Right forelimb (tissue), 1 donor: ENCODE measurements at regions not wholly inside any gene's neighbourhood (a gene's known extent, or its start where the extent isn't known, plus 50 kb on each side); places are given as distances from the start of the nearest gene placed in this dataset.

ENCODE experiments used
- DNase-seq: peaks from one replicate; pipeline ENCODE4 v3.0.0-alpha.2; 2018

GRCh38 chr15:100785181-100786138 lies 94.2 kb upstream of the ALDH1A3 start:
- peak; percentile 16 for DNase-seq

DNA sequence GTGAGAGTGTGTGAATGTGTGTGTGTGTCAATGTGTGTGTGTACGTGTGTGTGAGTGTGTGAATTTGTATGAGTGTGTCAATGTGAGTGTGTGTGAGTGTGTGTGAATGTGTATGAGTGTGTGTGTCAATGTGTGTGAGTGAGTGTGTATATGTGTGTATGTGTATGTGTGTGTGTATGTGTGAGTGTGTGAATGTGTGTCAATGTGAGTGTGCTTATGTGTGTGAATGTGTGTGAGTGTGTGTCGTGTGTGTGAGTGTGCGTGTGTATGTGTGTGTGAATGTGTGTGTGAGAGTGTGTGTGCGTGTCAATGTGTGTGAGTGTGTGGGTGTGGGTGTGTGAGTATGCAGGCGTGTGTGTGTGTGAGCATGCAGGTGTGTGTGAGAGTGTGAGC lies 93.5 kb upstream of the ALDH1A3 start:
- no peak for DNase-seq

GRCh38 chr15:100786901-100787566 lies 92.6 kb upstream of the ALDH1A3 start:
- peak; percentile 34 for DNase-seq

DNA sequence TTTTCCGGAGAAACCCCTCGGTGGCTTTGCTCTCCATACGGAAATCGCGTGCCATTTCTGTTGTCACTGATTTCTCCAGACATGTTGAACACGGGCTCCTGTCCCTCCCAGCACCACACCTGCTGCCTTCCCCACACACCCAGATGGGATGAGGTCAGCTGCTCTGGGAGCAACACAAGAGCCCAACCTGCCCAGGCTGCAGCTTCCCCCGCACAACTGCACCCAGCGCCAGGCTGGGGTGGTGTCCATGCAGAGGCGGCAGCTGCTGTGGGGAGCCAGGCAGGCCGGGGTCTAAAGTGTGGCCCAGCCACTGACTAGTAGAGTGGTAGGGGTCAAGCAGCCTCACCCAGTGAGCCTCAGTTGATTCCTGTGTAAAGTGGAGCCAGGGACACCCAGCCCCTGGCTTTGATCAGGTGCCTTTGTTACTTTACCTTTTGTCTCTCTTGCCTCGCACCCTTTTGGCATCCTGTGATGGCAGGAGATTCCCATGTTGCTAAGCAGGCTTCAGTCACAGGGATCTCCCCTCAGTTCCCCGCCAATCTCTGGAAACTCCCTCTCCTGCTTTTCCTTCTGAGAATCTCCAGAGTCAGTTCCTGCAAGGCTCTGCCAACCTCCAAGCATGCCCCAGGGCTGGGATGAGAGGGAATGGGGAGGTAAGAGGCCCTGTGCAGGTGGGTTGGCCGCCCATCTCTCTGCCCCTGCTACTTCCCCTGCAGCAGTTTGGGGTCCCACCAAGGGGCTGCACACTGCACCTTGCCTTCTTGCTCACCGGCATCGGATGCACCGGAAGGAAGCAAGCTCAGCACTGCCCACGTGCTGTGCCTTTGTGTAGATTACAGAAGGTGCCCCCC lies 91.8 kb upstream of the ALDH1A3 start:
- DNase-seq: peak; percentile 37

DNA sequence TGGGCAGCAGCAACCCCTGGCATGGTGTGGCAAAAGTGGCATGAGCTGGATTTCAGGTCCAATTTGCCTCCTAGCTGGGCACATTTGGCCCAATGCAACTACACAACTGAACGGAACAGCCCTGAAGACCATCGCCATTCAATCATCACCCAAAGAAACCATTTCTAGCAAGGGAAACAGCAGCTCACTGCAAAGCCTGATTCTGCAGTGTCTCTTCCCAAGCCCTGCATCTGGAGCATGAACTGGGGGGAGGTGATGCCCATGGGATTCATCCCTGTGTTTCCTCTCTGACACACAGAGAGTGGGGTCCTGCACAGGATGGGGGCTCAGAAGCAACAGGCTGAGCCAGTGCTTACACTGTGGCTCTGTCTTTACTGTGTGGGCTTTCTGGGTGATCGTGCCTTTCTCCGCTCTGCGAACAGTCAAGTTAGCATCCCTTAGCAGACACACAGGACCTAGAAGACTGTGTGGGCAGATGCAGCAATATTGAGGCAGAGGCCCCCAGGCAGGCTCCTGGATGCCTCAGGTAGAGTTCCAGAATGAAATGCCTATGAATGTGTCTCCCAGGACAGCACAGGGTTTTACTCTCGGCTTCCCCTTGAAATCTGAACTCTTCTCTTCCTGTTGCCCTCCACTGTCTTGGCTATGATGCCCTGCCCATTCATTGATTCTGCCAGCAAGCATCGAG lies 91.1 kb upstream of the ALDH1A3 start:
- DNase-seq: no peak

DNA sequence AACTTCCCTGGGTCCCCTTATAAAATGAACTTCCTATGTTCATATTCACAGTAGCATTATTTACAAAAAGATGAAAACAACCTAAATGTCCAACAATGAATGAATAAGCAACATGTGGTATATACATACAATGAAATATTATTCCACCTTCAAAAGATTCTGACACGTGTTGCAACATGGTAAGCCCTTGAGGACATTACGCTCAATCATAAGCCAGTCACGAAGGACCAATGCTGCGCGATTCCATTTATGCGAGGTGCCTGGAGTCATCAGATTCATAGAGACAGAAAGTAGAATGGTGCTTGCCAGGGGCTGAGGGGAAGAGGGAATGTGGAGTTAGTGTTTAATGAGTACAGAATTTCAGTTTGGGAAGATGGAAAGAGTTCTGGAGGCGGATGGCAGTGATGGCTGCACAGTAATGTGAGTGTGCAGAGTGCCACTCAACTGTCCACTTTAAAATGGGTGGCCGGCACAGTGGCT lies 88.8 kb upstream of the ALDH1A3 start:
- DNase-seq: no peak

GRCh38 chr15:100794008-100794407 lies 85.6 kb upstream of the ALDH1A3 start:
- no peak for DNase-seq

GRCh38 chr15:100801256-100801900 lies 78.3 kb upstream of the ALDH1A3 start:
- DNase-seq: no peak

GRCh38 chr15:100802421-100803170 lies 77.0 kb upstream of the ALDH1A3 start:
- DNase-seq: no peak

- no peak for DNase-seq
Observed at GRCh38 chr15:100803171-100803440, 76.5 kb upstream of the ALDH1A3 start.

- no peak for DNase-seq
Observed at GRCh38 chr15:100806157-100806556, 73.5 kb upstream of the ALDH1A3 start.

GRCh38 chr15:100807028-100807427 lies 72.6 kb upstream of the ALDH1A3 start:
- DNase-seq: no peak

DNA sequence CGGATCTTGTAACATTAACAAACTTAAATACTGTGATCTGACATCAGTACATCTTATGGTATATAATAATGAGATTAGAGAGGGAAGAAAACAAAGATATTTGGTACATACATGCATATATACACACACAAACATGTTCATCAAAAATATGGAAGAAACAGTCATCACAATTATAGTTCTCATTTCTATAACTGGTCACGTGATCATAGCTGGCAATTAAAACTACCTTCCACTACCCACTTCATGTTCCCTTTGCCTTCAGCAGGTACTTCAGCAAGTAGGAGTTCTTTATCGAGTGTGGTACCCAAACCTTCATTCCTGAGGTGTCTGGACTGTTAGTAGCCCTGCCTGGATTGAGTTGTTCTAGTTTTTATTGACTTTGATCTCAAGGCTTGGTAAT lies 70.9 kb upstream of the ALDH1A3 start:
- no peak for DNase-seq

- DNase-seq: no peak
Observed at GRCh38 chr15:100809151-100809550, 70.5 kb upstream of the ALDH1A3 start.

GRCh38 chr15:100809587-100809986 lies 70.0 kb upstream of the ALDH1A3 start:
- DNase-seq: no peak

GRCh38 chr15:100810229-100810628 lies 69.4 kb upstream of the ALDH1A3 start:
- no peak for DNase-seq

- no peak for DNase-seq
Observed at GRCh38 chr15:100810831-100811230, 68.8 kb upstream of the ALDH1A3 start.

- DNase-seq: no peak
Observed at GRCh38 chr15:100812802-100813201, 66.8 kb upstream of the ALDH1A3 start.

DNA sequence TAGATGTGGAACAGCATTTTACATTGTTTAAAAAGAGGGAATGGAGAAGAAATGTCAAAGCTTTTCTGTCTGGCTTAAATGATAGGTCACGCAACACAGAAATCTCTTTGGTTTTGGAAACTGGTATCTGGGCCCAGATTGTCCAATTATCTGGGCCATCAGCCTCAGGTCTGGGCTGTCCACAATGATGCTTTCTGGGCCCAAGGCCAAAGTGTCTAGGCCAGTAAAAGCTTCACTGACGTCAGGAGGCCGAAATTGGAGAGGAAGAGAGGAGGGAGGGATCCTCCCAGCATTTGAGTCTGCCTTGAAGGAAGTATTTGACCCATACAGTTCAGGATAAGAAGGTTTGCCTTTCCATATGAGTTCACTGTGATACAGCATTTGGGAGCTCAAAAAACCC lies 60.7 kb upstream of the ALDH1A3 start:
- DNase-seq: no peak

DNA sequence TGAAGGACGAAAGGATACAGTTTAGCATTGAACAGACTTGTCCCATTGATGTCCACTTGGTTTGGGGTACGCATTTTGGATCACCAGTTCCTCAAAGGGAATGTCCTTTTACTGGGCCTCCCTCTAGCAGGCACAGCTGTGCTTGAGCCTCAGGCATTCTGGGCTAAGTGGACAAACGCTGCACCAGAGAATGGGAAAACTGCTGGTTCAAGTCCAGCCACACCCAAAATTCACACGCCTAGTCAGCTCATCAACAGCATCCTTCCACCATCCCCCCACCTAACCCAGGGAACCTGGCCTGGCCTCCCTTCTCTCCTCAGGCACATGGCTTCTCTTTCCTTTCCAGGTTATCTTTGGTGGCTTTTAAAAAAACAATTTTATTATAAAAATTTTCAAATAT lies 59.1 kb upstream of the ALDH1A3 start:
- DNase-seq: no peak

DNA sequence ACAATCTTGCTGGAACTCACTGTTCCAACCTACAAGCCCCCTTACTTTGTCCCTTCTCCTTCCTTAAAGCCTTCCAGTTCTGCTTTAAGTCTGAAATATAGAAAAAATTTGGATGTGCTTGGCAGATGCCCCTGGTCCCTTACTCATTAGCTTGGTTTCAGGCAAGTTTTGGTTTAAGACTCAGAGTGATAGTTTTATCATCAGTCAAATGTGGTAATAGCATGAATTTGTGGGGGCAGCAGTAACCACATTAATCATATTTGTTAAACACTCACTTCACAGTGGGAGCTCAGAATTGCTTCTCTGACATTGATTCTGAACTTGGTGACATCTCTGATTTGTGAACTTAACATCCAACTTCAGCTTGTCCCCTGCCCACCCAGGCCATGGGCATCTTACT lies 58.3 kb upstream of the ALDH1A3 start:
- DNase-seq: no peak
